H1 (cell line): ENCODE measurements at regions not wholly inside any gene's neighbourhood (a gene's known extent, or its start where the extent isn't known, plus 50 kb on each side); places are given as distances from the start of the nearest gene placed in this dataset.

Experiments
- BACH1 ChIP-seq: IDR thresholded peaks from 2 replicates; pipeline ENCODE4 v1.6.1; 2012; ENCODE audit warnings: low read length, improper control_type of control experiment
- GABPA ChIP-seq: IDR thresholded peaks from 2 replicates; pipeline ENCODE4 v1.6.1; 2011; ENCODE audit warnings: mild to moderate bottlenecking, low read length, moderate library complexity, borderline replicate concordance; ENCODE audit not compliant: insufficient read depth
- JUND ChIP-seq: IDR thresholded peaks from 2 replicates; pipeline ENCODE4 v1.6.1; 2011; ENCODE audit warnings: mild to moderate bottlenecking, improper control_type of control experiment, low read length
- KDM1A ChIP-seq: fragments of 200-600, 300-600 bp; sonication (generic); IDR thresholded peaks from 2 replicates; pipeline ENCODE4 v1.7.1; 2016; ENCODE audit warnings: mild to moderate bottlenecking, low read length, borderline replicate concordance
- NANOG ChIP-seq: IDR thresholded peaks from 2 replicates; pipeline ENCODE4 v1.6.1; 2011; ENCODE audit warnings: low read length, low read depth, mild to moderate bottlenecking, inconsistent platforms; ENCODE audit not compliant: insufficient read depth, poor library complexity, severe bottlenecking
- NRF1 ChIP-seq: IDR thresholded peaks from 2 replicates; pipeline ENCODE4 v1.6.1; 2011; ENCODE audit warnings: mild to moderate bottlenecking, low read depth, low read length, improper control_type of control experiment
- POLR2AphosphoS5 ChIP-seq: IDR thresholded peaks from 2 replicates; pipeline ENCODE4 v1.6.1; 2011; ENCODE audit warnings: low read depth, low read length
- SIX5 ChIP-seq: IDR thresholded peaks from 2 replicates; pipeline ENCODE4 v1.6.1; 2011; ENCODE audit warnings: mild to moderate bottlenecking, low read depth, low read length
- SP4 ChIP-seq: IDR thresholded peaks from 2 replicates; pipeline ENCODE4 v1.6.1; 2012; ENCODE audit warnings: low read length, inconsistent platforms
- ZNF274 ChIP-seq: IDR thresholded peaks from 2 replicates; pipeline ENCODE4 v1.7.0; 2012; ENCODE audit warnings: low read length, borderline replicate concordance; ENCODE audit errors: extremely low read depth
- TF ChIP-seq, protein P1 (sequence below), 3 experiments: IDR thresholded peaks; 1 replicate in 2 of 3; 2 replicates in 1 of 3; pipeline versions ENCODE4 v1.5.1 to v1.6.1; 2011; ENCODE audit warnings: low read length in 3 of 3, mild to moderate bottlenecking in 3 of 3, inconsistent platforms in 2 of 3, low read depth in 1 of 3, moderate library complexity in 1 of 3; ENCODE audit not compliant: insufficient read depth in 1 of 3; ENCODE audit errors: control extremely low read depth in 1 of 3
- TF ChIP-seq, protein P2 (sequence below): IDR thresholded peaks from 2 replicates; pipeline ENCODE4 v1.6.1; 2011; ENCODE audit warnings: low read depth, mild to moderate bottlenecking, low read length; ENCODE audit not compliant: insufficient read depth

DNA sequence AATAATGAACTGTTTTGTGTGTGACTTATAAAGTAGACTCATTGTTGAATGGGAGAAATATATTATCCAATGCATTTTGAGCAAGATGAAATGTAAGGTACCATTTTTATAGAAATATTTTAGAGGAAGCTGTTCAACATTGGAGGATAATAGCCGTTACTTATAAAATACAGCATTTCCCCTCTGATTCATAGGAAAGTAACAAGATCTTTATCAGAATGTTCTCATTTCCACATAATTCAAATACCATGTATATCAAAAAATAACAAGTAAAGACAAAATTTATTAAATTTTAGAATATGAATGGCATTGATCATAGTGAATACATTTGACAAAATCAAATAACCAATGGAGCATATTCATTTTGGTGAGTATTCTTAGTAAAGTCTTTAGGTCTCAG is 346.7 kb upstream of the PTGER4 start:
- TF ChIP-seq BACH1: no peak
- TF ChIP-seq SP4: no peak
- TF ChIP-seq, protein P1, sequence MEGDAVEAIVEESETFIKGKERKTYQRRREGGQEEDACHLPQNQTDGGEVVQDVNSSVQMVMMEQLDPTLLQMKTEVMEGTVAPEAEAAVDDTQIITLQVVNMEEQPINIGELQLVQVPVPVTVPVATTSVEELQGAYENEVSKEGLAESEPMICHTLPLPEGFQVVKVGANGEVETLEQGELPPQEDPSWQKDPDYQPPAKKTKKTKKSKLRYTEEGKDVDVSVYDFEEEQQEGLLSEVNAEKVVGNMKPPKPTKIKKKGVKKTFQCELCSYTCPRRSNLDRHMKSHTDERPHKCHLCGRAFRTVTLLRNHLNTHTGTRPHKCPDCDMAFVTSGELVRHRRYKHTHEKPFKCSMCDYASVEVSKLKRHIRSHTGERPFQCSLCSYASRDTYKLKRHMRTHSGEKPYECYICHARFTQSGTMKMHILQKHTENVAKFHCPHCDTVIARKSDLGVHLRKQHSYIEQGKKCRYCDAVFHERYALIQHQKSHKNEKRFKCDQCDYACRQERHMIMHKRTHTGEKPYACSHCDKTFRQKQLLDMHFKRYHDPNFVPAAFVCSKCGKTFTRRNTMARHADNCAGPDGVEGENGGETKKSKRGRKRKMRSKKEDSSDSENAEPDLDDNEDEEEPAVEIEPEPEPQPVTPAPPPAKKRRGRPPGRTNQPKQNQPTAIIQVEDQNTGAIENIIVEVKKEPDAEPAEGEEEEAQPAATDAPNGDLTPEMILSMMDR (IDR thresholded peaks at IDR 0.05; ENCODE audit: control extremely low read depth in 1 of 3, insufficient read depth in 1 of 3, low read depth in 1 of 3, low read length in 3 of 3): no peak
- no peak for TF ChIP-seq NANOG
- no peak for TF ChIP-seq ZNF274
- no peak for TF ChIP-seq GABPA
- no peak for TF ChIP-seq SIX5
- no peak for TF ChIP-seq KDM1A
- TF ChIP-seq POLR2AphosphoS5: no peak
- no peak for TF ChIP-seq JUND
- no peak for TF ChIP-seq NRF1
- TF ChIP-seq, protein P2, sequence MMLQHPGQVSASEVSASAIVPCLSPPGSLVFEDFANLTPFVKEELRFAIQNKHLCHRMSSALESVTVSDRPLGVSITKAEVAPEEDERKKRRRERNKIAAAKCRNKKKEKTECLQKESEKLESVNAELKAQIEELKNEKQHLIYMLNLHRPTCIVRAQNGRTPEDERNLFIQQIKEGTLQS: no peak
